ENCODE measurements at regions not wholly inside any gene's neighbourhood (a gene's known extent, or its start where the extent isn't known, plus 50 kb on each side); places are given as distances from the start of the nearest gene placed in this dataset.

- DNase-seq = no peak
Measured at GRCh38 chr3:106710596-106710995, 666.6 kb upstream of the CCDC54 start.

DNA sequence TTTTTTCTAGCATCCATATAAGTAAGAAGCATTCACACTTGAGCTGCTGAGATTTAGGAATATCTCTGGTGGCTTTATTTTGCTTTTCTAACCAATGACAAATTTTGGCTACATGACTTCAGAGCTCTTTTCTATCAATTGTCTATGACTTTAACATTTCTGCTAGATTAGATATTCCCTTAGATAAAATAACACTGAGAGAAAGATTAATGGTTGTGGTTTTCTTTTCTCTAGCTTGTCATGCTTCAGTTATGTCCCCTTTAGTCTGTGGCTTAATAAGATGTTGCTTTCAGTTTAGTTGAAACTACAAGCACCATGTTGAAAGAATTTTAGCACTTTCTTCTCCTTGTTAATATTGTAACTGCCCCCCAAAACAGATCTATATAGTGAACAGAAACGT is 665.6 kb upstream of the CCDC54 start:
- no peak for DNase-seq

DNA sequence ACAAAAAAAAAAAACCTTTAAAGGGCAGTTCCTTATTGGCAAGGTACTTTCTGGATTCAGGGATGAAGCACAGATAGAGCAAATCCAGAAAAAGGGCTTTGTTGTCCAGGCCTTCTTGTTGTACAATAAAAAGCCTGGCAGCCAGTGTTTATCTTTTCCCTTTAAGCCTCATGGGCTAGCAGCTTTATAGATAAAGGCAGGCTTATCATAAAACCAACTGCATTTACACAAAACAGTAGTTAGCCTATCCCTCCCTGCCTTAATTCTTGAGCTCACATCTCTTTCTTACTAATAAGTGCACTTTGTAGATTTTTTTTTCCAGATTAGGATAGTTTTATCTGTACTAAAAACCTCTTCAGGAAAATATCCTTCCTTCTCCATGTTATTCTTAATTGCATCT is 662.8 kb upstream of the CCDC54 start:
- DNase-seq = no peak

GRCh38 chr3:106715286-106715685 is 662.0 kb upstream of the CCDC54 start:
- DNase-seq = no peak

- DNase-seq = no peak
Measured at GRCh38 chr3:106717178-106717780, 660.0 kb upstream of the CCDC54 start.

DNA sequence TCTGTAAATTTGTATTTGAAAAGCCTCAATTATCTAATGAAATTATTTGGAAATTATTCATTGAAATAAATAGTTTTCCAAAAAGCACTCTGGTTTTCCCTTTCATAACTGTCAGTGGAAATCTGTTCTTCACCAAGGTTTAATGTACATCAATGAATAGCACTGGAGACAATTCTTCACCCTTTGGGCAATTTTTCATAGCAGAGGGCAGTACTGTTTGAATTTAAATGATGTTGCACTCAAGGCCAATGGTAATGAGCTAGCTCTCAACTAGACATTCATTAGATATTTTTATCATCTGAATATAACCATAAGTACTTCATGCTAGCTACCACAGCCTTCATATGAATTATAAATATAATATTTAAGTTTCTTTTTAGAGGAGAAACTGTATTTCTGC is 658.2 kb upstream of the CCDC54 start:
- DNase-seq = no peak

DNA sequence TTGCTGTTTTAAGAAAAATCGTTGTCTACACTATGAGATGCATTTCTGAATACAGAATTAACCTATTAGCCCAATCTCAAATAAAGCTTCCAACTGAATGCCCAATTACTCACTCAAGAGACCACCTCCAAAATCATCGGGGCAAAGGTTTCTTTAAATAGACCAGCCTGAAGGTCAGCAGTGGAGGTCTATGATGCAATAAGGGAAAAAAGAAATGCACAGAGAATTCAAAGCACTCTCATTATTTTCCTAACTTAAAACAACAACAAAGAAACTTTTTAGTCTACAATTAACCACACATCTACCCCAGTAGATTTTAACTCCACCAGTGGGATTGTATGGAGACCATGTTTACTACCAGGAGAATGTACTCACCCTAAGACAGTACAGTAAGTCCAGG is 657.7 kb upstream of the CCDC54 start:
- no peak for DNase-seq

GRCh38 chr3:106720510-106720909 is 656.7 kb upstream of the CCDC54 start:
- no peak for DNase-seq

DNA sequence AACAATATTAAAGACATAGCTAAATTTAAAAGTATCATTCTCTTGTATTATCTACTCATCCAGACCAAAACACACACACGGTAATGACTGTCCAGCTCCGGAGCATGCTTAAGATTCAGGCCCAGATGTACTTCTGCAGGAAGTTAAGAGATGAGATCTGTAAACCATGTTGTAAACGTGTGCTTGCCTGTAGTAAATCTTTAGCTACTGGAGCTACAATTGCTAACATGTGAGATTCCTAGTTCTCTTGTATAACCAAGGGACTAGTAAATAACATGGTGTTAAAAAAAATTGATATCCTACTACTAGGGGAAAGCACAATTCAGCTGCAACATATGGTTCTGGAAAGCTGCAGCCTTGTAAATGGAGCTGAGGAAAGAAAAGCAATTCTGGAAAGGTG is 651.7 kb upstream of the CCDC54 start:
- DNase-seq = no peak

GRCh38 chr3:106728315-106729098 is 648.7 kb upstream of the CCDC54 start:
- DNase-seq = no peak

- DNase-seq = no peak
Measured at GRCh38 chr3:106729481-106729880, 647.8 kb upstream of the CCDC54 start.

GRCh38 chr3:106731230-106731629 is 646.0 kb upstream of the CCDC54 start:
- no peak for DNase-seq

DNA sequence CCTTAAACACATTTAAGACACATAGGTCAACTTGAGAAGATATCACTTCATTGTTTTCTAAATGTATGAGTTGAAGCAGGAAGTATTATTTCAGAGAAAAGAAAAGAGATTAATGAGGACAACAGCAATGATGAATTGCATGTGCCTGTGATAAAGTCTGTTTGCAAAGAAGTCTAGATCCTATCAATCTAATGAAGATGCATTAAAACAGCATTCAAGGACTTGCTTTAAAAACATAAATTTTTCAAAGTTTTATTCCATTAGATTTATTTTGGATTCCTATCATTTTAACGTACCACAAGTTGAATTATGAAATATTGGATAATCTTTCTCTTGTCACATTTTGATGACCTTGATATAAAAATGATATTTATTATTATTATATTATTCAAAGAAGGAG is 642.5 kb upstream of the CCDC54 start:
- DNase-seq = no peak

DNA sequence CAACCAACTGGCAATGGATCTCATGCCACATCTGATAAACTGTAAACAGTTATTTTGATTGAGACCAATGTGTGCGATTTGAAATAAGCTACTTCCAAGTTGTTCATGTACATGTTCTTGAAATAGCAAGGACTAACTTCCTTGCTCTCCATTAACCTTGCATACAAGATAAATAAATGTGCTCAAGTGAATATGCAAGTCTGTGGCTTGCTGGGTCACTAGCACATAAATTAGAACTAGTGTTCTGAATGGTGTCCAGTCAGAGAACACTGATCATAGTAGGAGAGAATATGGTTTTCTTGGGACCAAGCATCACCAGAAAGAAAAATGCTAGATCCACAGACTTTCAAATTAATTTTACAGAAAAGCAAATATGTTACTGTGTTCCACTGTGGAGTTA is 640.0 kb upstream of the CCDC54 start:
- no peak for DNase-seq

- DNase-seq = no peak
Measured at GRCh38 chr3:106740116-106740515, 637.1 kb upstream of the CCDC54 start.

GRCh38 chr3:106745344-106746168 is 631.7 kb upstream of the CCDC54 start:
- DNase-seq = no peak

- no peak for DNase-seq
Measured at GRCh38 chr3:106746286-106746685, 631.0 kb upstream of the CCDC54 start.

- no peak for DNase-seq
Measured at GRCh38 chr3:106748472-106749262, 628.6 kb upstream of the CCDC54 start.

DNA sequence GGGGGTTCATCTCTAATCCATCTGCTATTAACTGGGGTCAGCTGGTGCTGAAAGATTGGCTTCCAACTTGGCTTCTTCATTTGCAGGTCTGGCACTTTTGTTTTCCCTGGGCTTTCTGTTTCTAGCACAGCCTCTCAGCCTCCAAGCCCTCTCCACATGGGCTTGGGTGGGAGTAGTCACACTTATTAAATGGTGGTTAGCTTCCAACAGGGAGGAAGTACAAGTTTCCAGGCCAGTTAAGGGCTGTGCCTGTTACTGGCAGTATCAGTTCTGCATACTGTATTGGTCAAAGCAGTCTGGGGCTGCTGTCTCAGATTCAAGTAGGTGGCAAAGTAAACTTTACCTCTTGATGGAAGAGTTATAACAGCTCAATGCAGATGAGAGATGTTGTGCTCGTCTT is 627.1 kb upstream of the CCDC54 start:
- DNase-seq = no peak

DNA sequence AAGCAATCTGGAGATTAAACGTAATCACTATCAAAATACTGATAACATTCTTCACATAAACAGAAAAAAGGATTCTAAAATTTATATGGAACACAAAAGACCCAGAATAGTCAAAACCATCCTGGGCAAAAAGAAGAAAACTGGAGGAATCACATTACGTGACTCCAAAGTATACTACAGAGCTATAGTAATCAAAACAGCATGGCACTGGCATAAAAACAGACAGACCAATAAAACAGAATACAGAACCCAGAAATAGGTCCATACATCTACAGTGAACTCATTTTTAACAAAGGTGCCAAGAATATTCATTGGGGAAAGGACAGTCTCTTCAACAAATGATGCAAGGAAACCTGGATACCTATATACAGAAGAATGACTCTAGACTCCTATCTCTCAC is 621.9 kb upstream of the CCDC54 start:
- DNase-seq = no peak

GRCh38 chr3:106756901-106757300 is 620.3 kb upstream of the CCDC54 start:
- no peak for DNase-seq

DNA sequence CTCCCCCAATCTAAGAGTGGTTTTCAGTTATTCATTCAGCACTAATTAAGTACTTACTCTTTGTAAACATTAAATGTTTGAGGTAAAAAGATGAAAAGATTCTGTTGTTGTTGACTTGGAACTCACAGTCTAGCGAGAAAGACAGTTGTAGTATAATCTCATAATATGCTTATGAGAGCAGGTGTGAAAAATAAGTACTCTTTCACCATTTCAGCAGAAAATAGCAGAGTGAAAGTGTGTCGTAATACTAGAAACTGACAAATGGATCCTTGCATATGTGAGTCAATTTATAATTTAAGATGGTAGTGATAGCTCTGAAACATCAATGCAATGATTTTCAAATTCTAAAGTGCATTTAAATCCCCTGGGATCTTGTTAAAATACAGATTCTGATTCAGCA is 618.8 kb upstream of the CCDC54 start:
- DNase-seq = no peak

DNA sequence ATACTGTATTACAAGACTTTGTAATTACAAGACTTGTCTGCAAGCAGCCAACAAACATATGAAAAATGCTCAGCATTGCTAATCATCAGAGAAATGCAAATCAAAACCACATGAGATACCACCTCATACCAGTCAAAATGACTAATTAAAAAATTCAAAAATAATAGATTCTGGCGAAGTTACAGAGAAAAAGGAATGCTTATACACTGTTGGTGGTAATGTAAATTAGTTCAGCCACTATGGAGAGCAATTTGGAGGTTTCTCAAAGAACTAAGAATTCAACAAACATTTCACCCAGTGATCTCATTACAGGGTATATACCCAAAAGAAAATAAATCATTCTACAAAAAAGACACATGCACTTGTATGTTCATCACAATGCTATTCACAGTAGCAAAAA is 617.5 kb upstream of the CCDC54 start:
- DNase-seq = no peak

Data from right kidney (tissue), 1 donor.